ENCODE measurements at regions not wholly inside any gene's neighbourhood (a gene's known extent, or its start where the extent isn't known, plus 50 kb on each side); places are given as distances from the start of the nearest gene placed in this dataset.
"Not testable (repeated sequence)": the region's sequence is repeated elsewhere in the genome, so short reads cannot be mapped to it uniquely, and the experiment has no call there.

DNA sequence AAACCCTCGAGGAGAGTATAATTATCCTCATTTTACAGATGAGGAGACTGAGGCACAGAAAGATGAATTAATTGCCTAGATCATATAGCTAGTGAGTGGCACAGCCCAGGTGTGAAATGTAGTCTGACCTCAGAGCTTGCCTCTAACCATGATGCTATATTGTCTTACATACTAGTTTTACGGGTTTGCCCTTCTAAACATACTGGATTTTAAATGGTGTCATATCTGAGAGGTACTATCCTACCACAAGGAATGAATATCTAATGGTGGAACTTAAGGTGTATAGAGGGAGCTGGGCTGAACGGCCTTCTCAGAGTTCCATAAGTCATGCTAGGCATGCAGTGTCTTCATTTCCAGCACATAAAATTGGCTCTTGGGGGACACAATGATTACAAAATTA, 77.9 kb upstream of the EDEM3 start:
- Histone ChIP-seq H3K27ac (ENCODE audit: low read depth, low read length) (no peak overlapping the region), H3K4me1 (ENCODE audit: insufficient read depth, low read length) (peaks cover 14% of the 10 kb centered on the region), H2AFZ (ENCODE audit: low read depth, low read length) (no peak overlapping the region), H3K27me3 (ENCODE audit: insufficient read depth, low read length) (no peaks in the 10 kb centered on the region), H3K36me3 (ENCODE audit: insufficient read depth, low read length) (no peaks in the 10 kb centered on the region), H3K9ac (ENCODE audit: low read length) (no peak overlapping the region), H4K20me1 (ENCODE audit: insufficient read depth, low read length) (no peaks in the 10 kb centered on the region), H3K9me3 (ENCODE audit: insufficient read depth, low read depth, low read length) (no peaks in the 10 kb centered on the region), H3K4me3 (ENCODE audit: insufficient read depth, low read depth, low read length) (no peak overlapping the region), H3K4me2 (ENCODE audit: low read length) (no peak overlapping the region), H3K79me2 (ENCODE audit: insufficient read depth, low read length) (no peaks in the 10 kb centered on the region)
- DNase-seq (ENCODE audit: low read depth) = no peak
- H3K4me3 Mint-ChIP-seq (ENCODE audit: unreplicated experiment) = no peak overlapping the region
- no peak for TF ChIP-seq EZH2 (IDR thresholded peaks at IDR 0.05; ENCODE audit: insufficient read depth, low read length)
- TF ChIP-seq, protein P1, sequence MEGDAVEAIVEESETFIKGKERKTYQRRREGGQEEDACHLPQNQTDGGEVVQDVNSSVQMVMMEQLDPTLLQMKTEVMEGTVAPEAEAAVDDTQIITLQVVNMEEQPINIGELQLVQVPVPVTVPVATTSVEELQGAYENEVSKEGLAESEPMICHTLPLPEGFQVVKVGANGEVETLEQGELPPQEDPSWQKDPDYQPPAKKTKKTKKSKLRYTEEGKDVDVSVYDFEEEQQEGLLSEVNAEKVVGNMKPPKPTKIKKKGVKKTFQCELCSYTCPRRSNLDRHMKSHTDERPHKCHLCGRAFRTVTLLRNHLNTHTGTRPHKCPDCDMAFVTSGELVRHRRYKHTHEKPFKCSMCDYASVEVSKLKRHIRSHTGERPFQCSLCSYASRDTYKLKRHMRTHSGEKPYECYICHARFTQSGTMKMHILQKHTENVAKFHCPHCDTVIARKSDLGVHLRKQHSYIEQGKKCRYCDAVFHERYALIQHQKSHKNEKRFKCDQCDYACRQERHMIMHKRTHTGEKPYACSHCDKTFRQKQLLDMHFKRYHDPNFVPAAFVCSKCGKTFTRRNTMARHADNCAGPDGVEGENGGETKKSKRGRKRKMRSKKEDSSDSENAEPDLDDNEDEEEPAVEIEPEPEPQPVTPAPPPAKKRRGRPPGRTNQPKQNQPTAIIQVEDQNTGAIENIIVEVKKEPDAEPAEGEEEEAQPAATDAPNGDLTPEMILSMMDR (IDR thresholded peaks at IDR 0.05; ENCODE audit: insufficient read depth, low read depth, low read length) = no peak
- H3K27me3 Mint-ChIP-seq (ENCODE audit: low read depth, unreplicated experiment) = no peaks in the 10 kb centered on the region
- peaks cover 7% of the 10 kb centered on the region for H3K4me1 Mint-ChIP-seq (ENCODE audit: low read depth, unreplicated experiment)
- H3K27ac Mint-ChIP-seq (ENCODE audit: unreplicated experiment) = no peak overlapping the region
- FAIRE-seq = no peak
- peaks cover 3% of the 10 kb centered on the region for H3K36me3 Mint-ChIP-seq (ENCODE audit: low read depth, unreplicated experiment)
- peaks cover 5% of the 10 kb centered on the region for H3K9me3 Mint-ChIP-seq (ENCODE audit: unreplicated experiment)

DNA sequence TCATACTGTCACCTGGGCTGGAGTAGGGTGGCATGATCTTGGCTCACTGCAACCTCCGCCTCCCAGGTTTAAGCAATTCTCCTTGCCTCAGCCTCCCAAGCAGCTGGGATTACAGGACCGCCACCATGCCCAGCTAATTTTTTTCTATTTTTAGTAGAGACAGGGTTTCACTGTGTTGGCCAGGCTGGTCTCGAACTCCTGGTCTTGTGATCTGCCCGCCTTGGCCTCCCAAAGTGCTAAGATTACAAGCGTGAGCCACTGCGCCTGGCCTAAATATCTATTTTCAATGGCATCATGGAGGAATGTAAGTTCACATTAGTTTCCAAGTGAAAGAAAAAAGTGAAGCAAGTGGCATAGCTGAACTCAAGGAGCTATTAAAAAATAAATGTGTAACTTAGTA, 74.8 kb upstream of the EDEM3 start:
- not testable (repeated sequence) for H3K9me3 ChIP-seq (ENCODE audit: insufficient read depth, low read depth, low read length); H3K27me3 Mint-ChIP-seq (ENCODE audit: low read depth, unreplicated experiment); H4K20me1 ChIP-seq (ENCODE audit: insufficient read depth, low read length); H3K27me3 ChIP-seq (ENCODE audit: insufficient read depth, low read length); H3K4me3 ChIP-seq (ENCODE audit: insufficient read depth, low read depth, low read length); H3K79me2 ChIP-seq (ENCODE audit: insufficient read depth, low read length); H3K27ac Mint-ChIP-seq (ENCODE audit: unreplicated experiment); H2AFZ ChIP-seq (ENCODE audit: low read depth, low read length); DNase-seq (ENCODE audit: low read depth); H3K27ac ChIP-seq (ENCODE audit: low read depth, low read length); H3K4me3 Mint-ChIP-seq (ENCODE audit: unreplicated experiment); H3K9ac ChIP-seq (ENCODE audit: low read length); H3K36me3 ChIP-seq (ENCODE audit: insufficient read depth, low read length); H3K9me3 Mint-ChIP-seq (ENCODE audit: unreplicated experiment); H3K36me3 Mint-ChIP-seq (ENCODE audit: low read depth, unreplicated experiment); FAIRE-seq; H3K4me2 ChIP-seq (ENCODE audit: low read length)
- peaks cover 16% of the 10 kb centered on the region for H3K4me1 ChIP-seq (ENCODE audit: insufficient read depth, low read length)
- H3K4me1 Mint-ChIP-seq (ENCODE audit: low read depth, unreplicated experiment) = peaks cover 26% of the 10 kb centered on the region

GRCh38 chr1:184828369-184828717, 73.7 kb upstream of the EDEM3 start:
- Mint-ChIP-seq H3K27me3 (ENCODE audit: low read depth, unreplicated experiment) (no peaks in the 10 kb centered on the region), H3K36me3 (ENCODE audit: low read depth, unreplicated experiment) (peaks cover 3% of the 10 kb centered on the region), H3K4me3 (ENCODE audit: unreplicated experiment) (no peak overlapping the region), H3K4me1 (ENCODE audit: low read depth, unreplicated experiment) (peaks cover 26% of the 10 kb centered on the region), H3K27ac (ENCODE audit: unreplicated experiment) (peak overlapping the region; percentile 56), H3K9me3 (ENCODE audit: unreplicated experiment) (no peaks in the 10 kb centered on the region)
- Histone ChIP-seq H2AFZ (ENCODE audit: low read depth, low read length) (no peak overlapping the region), H3K9ac (ENCODE audit: low read length) (no peak overlapping the region), H3K4me3 (ENCODE audit: insufficient read depth, low read depth, low read length) (no peak overlapping the region), H3K9me3 (ENCODE audit: insufficient read depth, low read depth, low read length) (no peaks in the 10 kb centered on the region), H4K20me1 (ENCODE audit: insufficient read depth, low read length) (no peaks in the 10 kb centered on the region), H3K79me2 (ENCODE audit: insufficient read depth, low read length) (no peaks in the 10 kb centered on the region), H3K4me1 (ENCODE audit: insufficient read depth, low read length) (peaks cover 16% of the 10 kb centered on the region), H3K36me3 (ENCODE audit: insufficient read depth, low read length) (no peaks in the 10 kb centered on the region), H3K27me3 (ENCODE audit: insufficient read depth, low read length) (no peaks in the 10 kb centered on the region), H3K4me2 (ENCODE audit: low read length) (peak overlapping the region; percentile 36), H3K27ac (ENCODE audit: low read depth, low read length) (peak overlapping the region; percentile 30)
- DNase-seq (ENCODE audit: low read depth) (no peak), FAIRE-seq (no peak)
- TF ChIP-seq, protein P1 (IDR thresholded peaks at IDR 0.05; ENCODE audit: insufficient read depth, low read depth, low read length) = no peak
- no peak for TF ChIP-seq EZH2 (IDR thresholded peaks at IDR 0.05; ENCODE audit: insufficient read depth, low read length)

Measured in astrocyte (in vitro differentiated cells and primary cell).